GM10248 (cell line): ENCODE measurements at regions not wholly inside any gene's neighbourhood (a gene's known extent, or its start where the extent isn't known, plus 50 kb on each side); places are given as distances from the start of the nearest gene placed in this dataset.

Experiments used
- CTCF ChIA-PET: fragments of 300-600 bp; sonication (Branson Sonifier 250); formaldehyde crosslinking; extraction: SDS; loops from one replicate; lab custom pipeline; 2021; ENCODE audit warnings: antibody characterized with exemption; lab: Yijun Ruan, JAX
- POLR2A ChIA-PET: fragments of 350-650 bp; sonication (Branson Sonifier 250); formaldehyde crosslinking; extraction: SDS; loops from one replicate; lab custom pipeline; 2020; ENCODE audit warnings: antibody characterized with exemption; lab: Yijun Ruan, JAX
- DNase-seq: peaks from one replicate; pipeline ENCODE4 v3.0.0; 2012; ENCODE audit errors: extremely low spot score
- CTCF ChIP-seq: IDR thresholded peaks from 2 replicates; pipeline ENCODE4 v1.5.1; 2012; ENCODE audit warnings: mild to moderate bottlenecking, low read depth; ENCODE audit errors: extremely low read depth, missing control alignments, control extremely low read depth

DNA sequence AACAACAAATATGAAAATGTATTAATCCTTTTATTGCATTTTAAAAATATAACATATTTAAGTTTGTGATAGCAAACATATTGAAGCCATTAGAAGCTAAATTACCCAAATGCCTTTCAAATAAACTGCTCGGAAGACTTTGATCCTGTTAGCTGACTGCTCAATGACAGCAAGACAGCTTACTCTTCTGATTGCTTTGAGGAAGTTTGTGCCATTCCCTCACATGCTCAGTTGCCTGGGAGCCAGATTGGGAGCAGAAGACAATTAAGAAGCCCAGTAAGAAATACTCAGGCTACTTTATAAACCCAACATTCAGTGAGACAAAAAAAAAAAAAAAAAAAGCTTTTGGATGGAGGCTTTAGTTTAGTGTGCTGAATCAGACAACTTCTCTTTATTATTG, 407.1 kb upstream of the SOX11 start:
- no peak for TF ChIP-seq CTCF
- CTCF ChIA-PET, result no interaction called here
- DNase-seq, result no peak
- POLR2A ChIA-PET, result no interaction called here

- ChIA-PET CTCF (no interaction called here), POLR2A (no interaction called here)
- DNase-seq, result no peak
- no peak for TF ChIP-seq CTCF
These were observed 406.1 kb upstream of the SOX11 start for GRCh38 chr2:5285872-5286769.

- DNase-seq, result no peak
- no peak for TF ChIP-seq CTCF
- ChIA-PET POLR2A (no interaction called here), CTCF (interaction anchor here (1.2 kb wide), 1 partner anchor 12 kb away, joined by 4 read pairs; no protein-coding TSS in a partner anchor)
These were observed 404.4 kb upstream of the SOX11 start for GRCh38 chr2:5287558-5288334.

GRCh38 chr2:5290900-5291546, 401.2 kb upstream of the SOX11 start:
- TF ChIP-seq CTCF, result no peak
- ChIA-PET CTCF (interaction anchor here (0.9 to 1.5 kb wide), 4 partner anchors 9 to 33 kb away, joined by 3 to 4 read pairs (median 4); no protein-coding TSS in a partner anchor), POLR2A (no interaction called here)
- DNase-seq, result no peak

DNA sequence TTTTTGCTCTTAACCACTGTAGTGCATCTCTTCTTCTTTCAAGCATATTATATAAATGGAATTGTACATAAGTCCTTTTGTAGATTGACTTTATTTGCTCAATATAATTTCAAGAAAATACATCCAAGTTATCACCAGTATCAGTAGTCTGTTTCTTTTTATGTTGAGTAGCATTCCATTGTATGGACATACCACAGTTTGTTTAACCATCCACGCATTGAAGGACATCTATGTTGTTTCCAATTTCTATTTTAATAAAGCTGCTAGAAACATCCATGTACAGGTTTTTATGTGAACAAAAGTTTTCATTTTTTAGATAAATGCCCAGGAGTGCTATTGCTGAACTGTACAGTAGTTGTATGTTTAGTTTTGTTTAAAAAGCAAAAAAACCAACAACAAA, 387.5 kb upstream of the SOX11 start:
- ChIA-PET POLR2A (no interaction called here), CTCF (no interaction called here)
- TF ChIP-seq CTCF, result no peak

DNA sequence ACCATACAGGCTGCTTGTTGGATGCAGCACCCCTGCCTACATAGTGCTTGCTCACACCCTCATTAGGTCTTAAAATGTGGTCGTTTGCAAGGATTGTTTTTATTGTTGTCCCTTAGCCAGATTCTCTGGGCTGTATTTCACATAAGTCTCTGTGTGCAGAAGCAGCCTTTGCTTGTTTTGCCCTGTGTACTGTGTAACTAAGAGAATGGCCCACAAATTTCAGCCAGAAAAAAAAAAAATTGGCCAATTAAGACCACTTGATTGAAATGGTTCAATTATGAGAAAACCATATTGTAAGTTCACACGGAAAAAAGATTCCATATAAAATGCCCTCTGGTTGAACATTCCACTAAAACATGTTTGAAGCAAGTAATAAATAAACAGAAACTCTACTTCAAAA, 377.1 kb upstream of the SOX11 start:
- TF ChIP-seq CTCF, result no peak
- ChIA-PET CTCF (no interaction called here), POLR2A (no interaction called here)
- DNase-seq, result no peak

More for the DNA sequence above, 387.5 kb upstream of the SOX11 start:
- DNase-seq, result no peak
